Spleen (tissue), 7 donors: ENCODE measurements at regions not wholly inside any gene's neighbourhood (a gene's known extent, or its start where the extent isn't known, plus 50 kb on each side); places are given as distances from the start of the nearest gene placed in this dataset.

Source experiments
- CTCF ChIP-seq, 11 experiments: fragments of 200-600 bp in 7 of 11; fragments of 450-650 bp in 4 of 11; sonication (generic) in 4 of 11; IDR thresholded peaks in 8 of 11; conservative IDR thresholded peaks in 3 of 11; 1 replicate in 7 of 11; 2 replicates in 4 of 11; pipeline versions ENCODE4 v1.4.0 to v1.8.0; 2016 to 2021; ENCODE audit warnings: antibody characterized with exemption in 11 of 11, inconsistent platforms in 4 of 11, mild to moderate bottlenecking in 1 of 11
- POLR2AphosphoS5 ChIP-seq, 3 donors: sonication (generic); formaldehyde crosslinking; IDR thresholded peaks; one replicate each; pipeline ENCODE4 v1.5.1; 2017; ENCODE audit warnings: antibody characterized with exemption in 3 of 3
- donor health status: DM: no; HTN: no; CAD: no; lungs with moderate emphysema.
- donor health status: DM: no; HTN: no; CAD: no.
- donor health status: DM: no; HTN: no; CAD: no.

- TF ChIP-seq POLR2AphosphoS5 (IDR thresholded peaks at IDR 0.05) (no peak), CTCF (IDR thresholded peaks at IDR 0.05 in 8 of 11, conservative IDR thresholded peaks at IDR 0.05 in 3 of 11) (no peak)
Measured at GRCh38 chr14:83826838-83827237, 1703.1 kb upstream of the FLRT2 start.
